GM23338 (cell line): ENCODE measurements at regions not wholly inside any gene's neighbourhood (a gene's known extent, or its start where the extent isn't known, plus 50 kb on each side); places are given as distances from the start of the nearest gene placed in this dataset.

ENCODE experiments used
- CREB1 ChIP-seq: fragments of 250-450 bp; sonication (Bioruptor Pico); IDR thresholded peaks from 2 replicates; pipeline ENCODE4 v1.5.0; 2020; ENCODE audit warnings: low read depth, mild to moderate bottlenecking, moderate library complexity
- CTCF ChIP-seq, 2 experiments: fragments of 200-600 bp in 1 of 2; sonication (generic) in 1 of 2; conservative IDR thresholded peaks; 2 replicates each; pipeline versions ENCODE4 v1.5.1 to v1.6.1; 2016 to 2017; ENCODE audit warnings: antibody characterized with exemption in 2 of 2, low read depth in 2 of 2, mild to moderate bottlenecking in 2 of 2, moderate library complexity in 1 of 2
- ETS1 ChIP-seq: IDR thresholded peaks from 2 replicates; pipeline ENCODE4 v1.6.1; 2016; ENCODE audit warnings: antibody characterized with exemption
- EZH2 ChIP-seq: fragments of 200-600 bp; sonication (generic); IDR thresholded peaks from one replicate; pipeline ENCODE4 v1.8.0; 2017; ENCODE audit warnings: antibody characterized with exemption, mild to moderate bottlenecking, low read depth; ENCODE audit not compliant: unreplicated experiment
- EZH2phosphoT487 ChIP-seq: fragments of 200-600 bp; sonication (generic); IDR thresholded peaks from one replicate; pipeline ENCODE4 v1.8.1; 2018; ENCODE audit warnings: antibody characterized with exemption; ENCODE audit not compliant: unreplicated experiment
- JUNB ChIP-seq: IDR thresholded peaks from one replicate; pipeline ENCODE4 v1.6.1; 2016; ENCODE audit warnings: antibody characterized with exemption; ENCODE audit not compliant: unreplicated experiment
- NANOG ChIP-seq: IDR thresholded peaks from 2 replicates; pipeline ENCODE4 v1.6.1; 2016; ENCODE audit warnings: antibody characterized with exemption, borderline replicate concordance
- POLR2AphosphoS5 ChIP-seq: IDR thresholded peaks from 2 replicates; pipeline ENCODE4 v1.6.1; 2016; ENCODE audit warnings: antibody characterized with exemption, low read depth
- STAT1 ChIP-seq: IDR thresholded peaks from one replicate; pipeline ENCODE4 v1.6.1; 2016; ENCODE audit warnings: antibody characterized with exemption; ENCODE audit not compliant: unreplicated experiment
- ZNF114 ChIP-seq: fragments of 250-450 bp; sonication (Bioruptor Pico); IDR thresholded peaks from 2 replicates; pipeline ENCODE4 v1.5.0; 2020; ENCODE audit warnings: mild to moderate bottlenecking, moderate library complexity
- ZNF331 ChIP-seq: fragments of 250-450 bp; sonication (Bioruptor Pico); IDR thresholded peaks from 2 replicates; pipeline ENCODE4 v1.5.0; 2020; ENCODE audit warnings: low read depth, mild to moderate bottlenecking, moderate library complexity
- TF ChIP-seq, protein P1 (sequence below): IDR thresholded peaks from one replicate; pipeline ENCODE4 v1.6.1; 2018; ENCODE audit warnings: antibody characterized with exemption; ENCODE audit not compliant: unreplicated experiment
- TF ChIP-seq, protein P2 (sequence below): fragments of 250-450 bp; sonication (Bioruptor Pico); IDR thresholded peaks from 2 replicates; pipeline ENCODE4 v1.5.0; 2020; ENCODE audit warnings: mild to moderate bottlenecking, moderate library complexity

GRCh38 chr2:41935002-41935401, 112.8 kb upstream of the PKDCC start:
- no peak for TF ChIP-seq EZH2phosphoT487
- no peak for TF ChIP-seq CTCF (conservative IDR thresholded peaks at IDR 0.05; ENCODE audit: low read depth in 2 of 2)
- TF ChIP-seq EZH2, result no peak
- no peak for TF ChIP-seq POLR2AphosphoS5
- no peak for TF ChIP-seq STAT1
- TF ChIP-seq, protein P1, sequence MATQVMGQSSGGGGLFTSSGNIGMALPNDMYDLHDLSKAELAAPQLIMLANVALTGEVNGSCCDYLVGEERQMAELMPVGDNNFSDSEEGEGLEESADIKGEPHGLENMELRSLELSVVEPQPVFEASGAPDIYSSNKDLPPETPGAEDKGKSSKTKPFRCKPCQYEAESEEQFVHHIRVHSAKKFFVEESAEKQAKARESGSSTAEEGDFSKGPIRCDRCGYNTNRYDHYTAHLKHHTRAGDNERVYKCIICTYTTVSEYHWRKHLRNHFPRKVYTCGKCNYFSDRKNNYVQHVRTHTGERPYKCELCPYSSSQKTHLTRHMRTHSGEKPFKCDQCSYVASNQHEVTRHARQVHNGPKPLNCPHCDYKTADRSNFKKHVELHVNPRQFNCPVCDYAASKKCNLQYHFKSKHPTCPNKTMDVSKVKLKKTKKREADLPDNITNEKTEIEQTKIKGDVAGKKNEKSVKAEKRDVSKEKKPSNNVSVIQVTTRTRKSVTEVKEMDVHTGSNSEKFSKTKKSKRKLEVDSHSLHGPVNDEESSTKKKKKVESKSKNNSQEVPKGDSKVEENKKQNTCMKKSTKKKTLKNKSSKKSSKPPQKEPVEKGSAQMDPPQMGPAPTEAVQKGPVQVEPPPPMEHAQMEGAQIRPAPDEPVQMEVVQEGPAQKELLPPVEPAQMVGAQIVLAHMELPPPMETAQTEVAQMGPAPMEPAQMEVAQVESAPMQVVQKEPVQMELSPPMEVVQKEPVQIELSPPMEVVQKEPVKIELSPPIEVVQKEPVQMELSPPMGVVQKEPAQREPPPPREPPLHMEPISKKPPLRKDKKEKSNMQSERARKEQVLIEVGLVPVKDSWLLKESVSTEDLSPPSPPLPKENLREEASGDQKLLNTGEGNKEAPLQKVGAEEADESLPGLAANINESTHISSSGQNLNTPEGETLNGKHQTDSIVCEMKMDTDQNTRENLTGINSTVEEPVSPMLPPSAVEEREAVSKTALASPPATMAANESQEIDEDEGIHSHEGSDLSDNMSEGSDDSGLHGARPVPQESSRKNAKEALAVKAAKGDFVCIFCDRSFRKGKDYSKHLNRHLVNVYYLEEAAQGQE, result no peak
- TF ChIP-seq CREB1 (CRISPR knock-in tag), result no peak
- TF ChIP-seq ETS1, result no peak
- TF ChIP-seq, protein P2, sequence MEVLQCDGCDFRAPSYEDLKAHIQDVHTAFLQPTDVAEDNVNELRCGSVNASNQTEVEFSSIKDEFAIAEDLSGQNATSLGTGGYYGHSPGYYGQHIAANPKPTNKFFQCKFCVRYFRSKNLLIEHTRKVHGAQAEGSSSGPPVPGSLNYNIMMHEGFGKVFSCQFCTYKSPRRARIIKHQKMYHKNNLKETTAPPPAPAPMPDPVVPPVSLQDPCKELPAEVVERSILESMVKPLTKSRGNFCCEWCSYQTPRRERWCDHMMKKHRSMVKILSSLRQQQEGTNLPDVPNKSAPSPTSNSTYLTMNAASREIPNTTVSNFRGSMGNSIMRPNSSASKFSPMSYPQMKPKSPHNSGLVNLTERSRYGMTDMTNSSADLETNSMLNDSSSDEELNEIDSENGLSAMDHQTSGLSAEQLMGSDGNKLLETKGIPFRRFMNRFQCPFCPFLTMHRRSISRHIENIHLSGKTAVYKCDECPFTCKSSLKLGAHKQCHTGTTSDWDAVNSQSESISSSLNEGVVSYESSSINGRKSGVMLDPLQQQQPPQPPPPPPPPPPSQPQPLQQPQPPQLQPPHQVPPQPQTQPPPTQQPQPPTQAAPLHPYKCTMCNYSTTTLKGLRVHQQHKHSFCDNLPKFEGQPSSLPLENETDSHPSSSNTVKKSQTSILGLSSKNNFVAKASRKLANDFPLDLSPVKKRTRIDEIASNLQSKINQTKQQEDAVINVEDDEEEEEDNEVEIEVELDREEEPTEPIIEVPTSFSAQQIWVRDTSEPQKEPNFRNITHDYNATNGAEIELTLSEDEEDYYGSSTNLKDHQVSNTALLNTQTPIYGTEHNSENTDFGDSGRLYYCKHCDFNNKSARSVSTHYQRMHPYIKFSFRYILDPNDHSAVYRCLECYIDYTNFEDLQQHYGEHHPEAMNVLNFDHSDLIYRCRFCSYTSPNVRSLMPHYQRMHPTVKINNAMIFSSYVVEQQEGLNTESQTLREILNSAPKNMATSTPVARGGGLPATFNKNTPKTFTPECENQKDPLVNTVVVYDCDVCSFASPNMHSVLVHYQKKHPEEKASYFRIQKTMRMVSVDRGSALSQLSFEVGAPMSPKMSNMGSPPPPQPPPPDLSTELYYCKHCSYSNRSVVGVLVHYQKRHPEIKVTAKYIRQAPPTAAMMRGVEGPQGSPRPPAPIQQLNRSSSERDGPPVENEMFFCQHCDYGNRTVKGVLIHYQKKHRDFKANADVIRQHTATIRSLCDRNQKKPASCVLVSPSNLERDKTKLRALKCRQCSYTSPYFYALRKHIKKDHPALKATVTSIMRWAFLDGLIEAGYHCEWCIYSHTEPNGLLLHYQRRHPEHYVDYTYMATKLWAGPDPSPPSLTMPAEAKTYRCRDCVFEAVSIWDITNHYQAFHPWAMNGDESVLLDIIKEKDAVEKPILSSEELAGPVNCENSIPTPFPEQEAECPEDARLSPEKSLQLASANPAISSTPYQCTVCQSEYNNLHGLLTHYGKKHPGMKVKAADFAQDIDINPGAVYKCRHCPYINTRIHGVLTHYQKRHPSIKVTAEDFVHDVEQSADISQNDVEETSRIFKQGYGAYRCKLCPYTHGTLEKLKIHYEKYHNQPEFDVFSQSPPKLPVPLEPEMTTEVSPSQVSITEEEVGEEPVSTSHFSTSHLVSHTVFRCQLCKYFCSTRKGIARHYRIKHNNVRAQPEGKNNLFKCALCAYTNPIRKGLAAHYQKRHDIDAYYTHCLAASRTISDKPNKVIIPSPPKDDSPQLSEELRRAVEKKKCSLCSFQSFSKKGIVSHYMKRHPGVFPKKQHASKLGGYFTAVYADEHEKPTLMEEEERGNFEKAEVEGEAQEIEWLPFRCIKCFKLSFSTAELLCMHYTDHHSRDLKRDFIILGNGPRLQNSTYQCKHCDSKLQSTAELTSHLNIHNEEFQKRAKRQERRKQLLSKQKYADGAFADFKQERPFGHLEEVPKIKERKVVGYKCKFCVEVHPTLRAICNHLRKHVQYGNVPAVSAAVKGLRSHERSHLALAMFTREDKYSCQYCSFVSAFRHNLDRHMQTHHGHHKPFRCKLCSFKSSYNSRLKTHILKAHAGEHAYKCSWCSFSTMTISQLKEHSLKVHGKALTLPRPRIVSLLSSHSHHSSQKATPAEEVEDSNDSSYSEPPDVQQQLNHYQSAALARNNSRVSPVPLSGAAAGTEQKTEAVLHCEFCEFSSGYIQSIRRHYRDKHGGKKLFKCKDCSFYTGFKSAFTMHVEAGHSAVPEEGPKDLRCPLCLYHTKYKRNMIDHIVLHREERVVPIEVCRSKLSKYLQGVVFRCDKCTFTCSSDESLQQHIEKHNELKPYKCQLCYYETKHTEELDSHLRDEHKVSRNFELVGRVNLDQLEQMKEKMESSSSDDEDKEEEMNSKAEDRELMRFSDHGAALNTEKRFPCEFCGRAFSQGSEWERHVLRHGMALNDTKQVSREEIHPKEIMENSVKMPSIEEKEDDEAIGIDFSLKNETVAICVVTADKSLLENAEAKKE (CRISPR knock-in tag), result no peak
- no peak for TF ChIP-seq JUNB
- TF ChIP-seq ZNF331, result no peak
- no peak for TF ChIP-seq NANOG
- TF ChIP-seq ZNF114 (CRISPR knock-in tag), result no peak
